Fibroblast of villous mesenchyme (primary cell): ENCODE measurements at regions not wholly inside any gene's neighbourhood (a gene's known extent, or its start where the extent isn't known, plus 50 kb on each side); places are given as distances from the start of the nearest gene placed in this dataset.

Source experiments
- DNase-seq: peaks from one replicate; pipeline ENCODE4 v3.0.0-alpha.2; 2010; ENCODE audit warnings: low read depth
- H3K4me3 ChIP-seq: 2 replicates; pipeline ENCODE4 v1.5.1; 2011; ENCODE audit warnings: low read depth, mild to moderate bottlenecking, low read length
- TF ChIP-seq, protein P1 (sequence below): IDR thresholded peaks from 2 replicates; pipeline ENCODE4 v1.5.1; 2012; ENCODE audit warnings: low read depth, mild to moderate bottlenecking, low read length; ENCODE audit not compliant: insufficient read depth

DNA sequence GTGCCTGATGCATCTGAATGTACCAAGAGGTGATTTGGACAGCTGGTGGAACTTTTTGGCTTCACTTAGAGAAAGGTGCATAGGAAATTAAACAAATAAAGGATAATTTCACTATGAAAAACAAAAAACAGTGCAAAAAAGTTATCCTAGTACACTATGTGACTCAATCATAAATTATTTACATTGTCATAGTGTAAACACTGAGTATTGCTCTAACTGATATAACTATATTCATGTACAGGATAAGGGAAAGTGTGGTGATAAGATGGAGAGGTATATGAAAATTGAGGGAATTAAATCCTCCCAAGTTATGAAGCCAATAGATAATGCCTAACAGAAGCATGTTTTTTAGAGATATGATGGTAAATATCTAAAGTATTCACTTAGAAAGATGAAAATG is 50.2 kb upstream of the CPNE4 start:
- TF ChIP-seq, protein P1, sequence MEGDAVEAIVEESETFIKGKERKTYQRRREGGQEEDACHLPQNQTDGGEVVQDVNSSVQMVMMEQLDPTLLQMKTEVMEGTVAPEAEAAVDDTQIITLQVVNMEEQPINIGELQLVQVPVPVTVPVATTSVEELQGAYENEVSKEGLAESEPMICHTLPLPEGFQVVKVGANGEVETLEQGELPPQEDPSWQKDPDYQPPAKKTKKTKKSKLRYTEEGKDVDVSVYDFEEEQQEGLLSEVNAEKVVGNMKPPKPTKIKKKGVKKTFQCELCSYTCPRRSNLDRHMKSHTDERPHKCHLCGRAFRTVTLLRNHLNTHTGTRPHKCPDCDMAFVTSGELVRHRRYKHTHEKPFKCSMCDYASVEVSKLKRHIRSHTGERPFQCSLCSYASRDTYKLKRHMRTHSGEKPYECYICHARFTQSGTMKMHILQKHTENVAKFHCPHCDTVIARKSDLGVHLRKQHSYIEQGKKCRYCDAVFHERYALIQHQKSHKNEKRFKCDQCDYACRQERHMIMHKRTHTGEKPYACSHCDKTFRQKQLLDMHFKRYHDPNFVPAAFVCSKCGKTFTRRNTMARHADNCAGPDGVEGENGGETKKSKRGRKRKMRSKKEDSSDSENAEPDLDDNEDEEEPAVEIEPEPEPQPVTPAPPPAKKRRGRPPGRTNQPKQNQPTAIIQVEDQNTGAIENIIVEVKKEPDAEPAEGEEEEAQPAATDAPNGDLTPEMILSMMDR, result no peak
- no peak for DNase-seq
- H3K4me3 ChIP-seq, result no peak overlapping the region

DNA sequence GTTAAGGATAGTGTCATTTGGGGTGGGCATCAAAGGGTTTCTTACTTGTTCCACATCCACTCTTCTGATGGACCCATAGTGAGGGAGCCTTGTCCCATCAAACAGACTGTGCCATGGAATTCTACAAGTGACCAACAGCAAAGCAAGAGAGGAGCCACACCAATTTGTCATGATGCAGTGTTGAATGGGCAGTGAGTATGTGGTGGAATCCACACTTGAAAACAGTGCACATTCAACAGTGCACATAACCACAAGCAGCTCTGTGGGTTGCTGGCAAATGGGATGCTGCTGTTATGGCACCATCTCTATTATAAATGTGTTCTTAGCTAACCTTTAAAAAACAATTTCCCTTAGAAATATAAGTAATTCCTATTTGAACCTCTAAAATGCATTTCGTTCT is 52.5 kb upstream of the CPNE4 start:
- DNase-seq, result no peak
- TF ChIP-seq, protein P1, result no peak
- no peak overlapping the region for H3K4me3 ChIP-seq

DNA sequence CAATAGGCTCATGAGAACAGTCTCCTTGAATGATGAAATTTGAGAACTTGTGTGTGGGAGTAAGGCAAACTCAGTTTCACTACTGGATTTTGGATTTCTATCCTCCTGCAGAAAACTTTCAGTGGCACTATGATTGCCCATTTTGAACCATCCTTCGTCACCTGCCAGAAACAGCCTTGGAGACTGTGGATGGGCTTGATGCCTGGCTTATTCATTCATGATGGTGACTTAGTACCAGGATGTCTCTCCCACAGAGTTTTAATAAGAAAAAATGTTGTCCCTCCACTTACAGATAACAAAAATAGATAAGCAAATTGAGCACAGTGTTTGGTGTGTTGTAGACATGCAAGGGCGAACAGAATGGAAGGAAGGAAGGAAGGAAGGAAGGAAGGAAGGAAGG is 53.5 kb upstream of the CPNE4 start:
- TF ChIP-seq, protein P1, result no peak
- no peak for DNase-seq
- H3K4me3 ChIP-seq, result no peak overlapping the region

DNA sequence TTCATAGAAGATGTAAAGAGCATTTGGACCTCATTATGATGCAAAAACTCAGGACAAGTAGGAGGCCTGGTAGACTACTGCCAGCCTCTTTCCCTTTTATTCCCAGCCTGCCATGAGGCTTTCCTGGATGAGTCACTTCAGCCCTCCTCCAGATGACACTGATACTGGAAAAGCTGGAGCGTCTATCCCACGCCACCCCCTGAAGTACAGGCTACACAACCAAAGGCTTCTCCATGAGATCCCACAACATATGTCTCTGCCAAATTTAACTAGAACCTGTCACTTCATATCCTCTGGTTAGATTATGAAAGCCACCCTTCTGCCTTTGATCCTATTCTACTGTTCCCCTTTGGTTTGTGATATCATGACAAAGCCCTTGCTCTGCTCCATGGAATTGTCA is 56.1 kb upstream of the CPNE4 start:
- no peak overlapping the region for H3K4me3 ChIP-seq
- no peak for DNase-seq
- TF ChIP-seq, protein P1, result no peak

DNA sequence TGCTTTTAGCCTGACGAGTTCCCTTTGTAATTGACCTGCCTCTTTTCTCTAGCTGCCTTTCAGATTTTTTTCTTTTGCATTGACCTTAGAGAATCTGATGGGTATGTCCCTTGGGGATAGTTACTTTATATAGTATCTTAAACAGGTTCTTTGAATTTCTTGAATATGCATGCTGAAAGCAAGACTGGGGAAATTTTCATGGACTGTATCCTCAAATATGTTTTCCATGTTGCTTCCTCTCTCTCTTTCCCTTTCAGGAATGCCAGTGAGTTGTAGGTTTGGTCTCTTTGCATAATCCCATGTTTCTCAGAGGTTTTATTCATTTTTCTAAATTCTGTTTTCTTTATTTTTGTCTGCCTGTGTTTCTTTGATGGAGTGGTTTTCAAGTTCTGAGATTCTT is 81.8 kb upstream of the CPNE4 start:
- H3K4me3 ChIP-seq, result no peak overlapping the region
- TF ChIP-seq, protein P1, result no peak
- DNase-seq, result no peak

DNA sequence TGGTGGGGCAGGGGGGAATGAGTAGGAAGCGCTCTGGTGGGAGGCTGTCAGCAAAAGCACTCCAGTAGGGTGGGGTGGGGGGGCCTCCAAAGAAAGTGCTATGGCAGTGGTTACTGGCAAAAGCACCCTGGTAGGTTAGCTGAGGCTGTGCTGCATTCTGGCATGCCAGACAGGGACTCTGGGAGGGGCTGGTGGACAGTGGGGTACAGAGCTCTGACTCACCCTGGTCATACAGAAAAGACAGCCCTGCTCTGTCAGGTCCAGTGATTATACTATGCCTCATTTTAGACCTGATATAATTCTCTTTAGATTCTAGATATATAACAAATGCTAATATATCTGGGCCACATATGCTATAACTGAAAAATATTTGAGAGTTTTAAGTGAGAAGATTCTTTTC is 82.8 kb upstream of the CPNE4 start:
- DNase-seq, result no peak
- TF ChIP-seq, protein P1, result no peak
- no peak overlapping the region for H3K4me3 ChIP-seq

DNA sequence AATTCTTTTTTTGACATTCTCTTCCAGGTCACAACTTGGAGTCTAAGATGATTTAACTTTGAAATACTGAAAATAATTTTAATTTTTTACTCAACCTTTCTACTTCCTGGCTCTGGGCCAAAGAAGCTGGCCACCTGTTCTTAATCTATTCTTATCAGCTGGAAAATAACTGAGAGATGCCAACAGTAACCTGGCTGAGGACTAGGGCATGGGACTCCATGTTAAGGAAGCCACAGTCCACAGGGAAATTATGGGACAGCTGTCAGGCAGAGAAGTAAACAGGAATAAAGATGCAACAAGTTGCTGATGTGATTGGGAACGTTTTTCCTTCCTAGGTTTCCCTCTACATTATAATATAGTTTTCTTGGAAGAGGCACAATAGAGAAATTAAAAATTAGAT is 84.7 kb upstream of the CPNE4 start:
- no peak overlapping the region for H3K4me3 ChIP-seq
- no peak for DNase-seq
- TF ChIP-seq, protein P1, result no peak
